ENCODE measurements at regions not wholly inside any gene's neighbourhood (a gene's known extent, or its start where the extent isn't known, plus 50 kb on each side); places are given as distances from the start of the nearest gene placed in this dataset.
A peak's percentile ranks its signal among the peaks of the same experiment; 100 is the strongest.
"Not testable (repeated sequence)": the region's sequence is repeated elsewhere in the genome, so short reads cannot be mapped to it uniquely, and the experiment has no call there.

GRCh38 chr3:61483997-61484396, 77.4 kb upstream of the PTPRG start:
- no peaks in the 10 kb centered on the region for H3K9me3 ChIP-seq (ENCODE audit: control insufficient read depth in 4 of 4, insufficient read depth in 3 of 4, low read length in 3 of 4)
- TF ChIP-seq, protein P1, sequence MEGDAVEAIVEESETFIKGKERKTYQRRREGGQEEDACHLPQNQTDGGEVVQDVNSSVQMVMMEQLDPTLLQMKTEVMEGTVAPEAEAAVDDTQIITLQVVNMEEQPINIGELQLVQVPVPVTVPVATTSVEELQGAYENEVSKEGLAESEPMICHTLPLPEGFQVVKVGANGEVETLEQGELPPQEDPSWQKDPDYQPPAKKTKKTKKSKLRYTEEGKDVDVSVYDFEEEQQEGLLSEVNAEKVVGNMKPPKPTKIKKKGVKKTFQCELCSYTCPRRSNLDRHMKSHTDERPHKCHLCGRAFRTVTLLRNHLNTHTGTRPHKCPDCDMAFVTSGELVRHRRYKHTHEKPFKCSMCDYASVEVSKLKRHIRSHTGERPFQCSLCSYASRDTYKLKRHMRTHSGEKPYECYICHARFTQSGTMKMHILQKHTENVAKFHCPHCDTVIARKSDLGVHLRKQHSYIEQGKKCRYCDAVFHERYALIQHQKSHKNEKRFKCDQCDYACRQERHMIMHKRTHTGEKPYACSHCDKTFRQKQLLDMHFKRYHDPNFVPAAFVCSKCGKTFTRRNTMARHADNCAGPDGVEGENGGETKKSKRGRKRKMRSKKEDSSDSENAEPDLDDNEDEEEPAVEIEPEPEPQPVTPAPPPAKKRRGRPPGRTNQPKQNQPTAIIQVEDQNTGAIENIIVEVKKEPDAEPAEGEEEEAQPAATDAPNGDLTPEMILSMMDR (IDR thresholded peaks at IDR 0.05; ENCODE audit: control extremely low read depth, extremely low read depth), result no peak
- no peak overlapping the region for H3K27ac ChIP-seq (ENCODE audit: low read depth in 1 of 2, low read length in 1 of 2)
- DNase-seq (no peak), ATAC-seq (ENCODE audit: insufficient read depth, low FRiP score) (no peak)
- WGBS, 2 donors, result 80 to 85% methylated on average over 4 of the region's 4 CpGs
- H3K4me1 ChIP-seq (ENCODE audit: control insufficient read depth in 5 of 5, insufficient read depth in 5 of 5, low read length in 5 of 5), result no peaks in the 10 kb centered on the region
- H3K27me3 ChIP-seq (ENCODE audit: control insufficient read depth in 3 of 3, insufficient read depth in 3 of 3, low read length in 2 of 3), result no peaks in the 10 kb centered on the region
- H3K4me3 ChIP-seq, result no peak overlapping the region
- no peaks in the 10 kb centered on the region for H3K36me3 ChIP-seq (ENCODE audit: control insufficient read depth in 4 of 4, insufficient read depth in 4 of 4, low read length in 4 of 4)
- no peak overlapping the region for H3K9ac ChIP-seq (ENCODE audit: insufficient read depth in 1 of 2, low read length in 2 of 2)

DNA sequence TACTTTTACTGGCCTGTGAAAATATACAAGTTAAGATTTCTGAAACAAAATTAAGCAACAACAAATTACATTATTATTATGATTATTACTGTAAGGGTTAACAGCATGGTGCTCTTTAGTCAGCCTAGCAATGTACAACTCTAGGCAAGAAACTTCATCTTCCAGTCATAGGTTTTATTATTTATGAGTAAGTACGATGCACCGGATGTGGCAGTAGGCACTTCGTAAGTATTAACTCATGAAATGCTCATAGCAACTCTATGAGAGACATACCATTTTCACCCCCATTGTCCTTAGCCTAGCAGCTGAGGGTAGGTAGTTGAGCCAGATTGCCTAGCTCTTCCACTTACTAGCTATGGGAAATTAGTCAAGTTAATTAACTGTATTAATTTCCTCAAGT, 68.0 kb upstream of the PTPRG start:
- DNase-seq (no peak), ATAC-seq (ENCODE audit: insufficient read depth, low FRiP score) (no peak)
- Histone ChIP-seq H3K27ac (ENCODE audit: low read depth in 1 of 2, low read length in 1 of 2) (no peak overlapping the region), H3K36me3 (ENCODE audit: control insufficient read depth in 4 of 4, insufficient read depth in 4 of 4, low read length in 4 of 4) (no peaks in the 10 kb centered on the region), H3K4me1 (ENCODE audit: control insufficient read depth in 5 of 5, insufficient read depth in 5 of 5, low read length in 5 of 5) (peaks cover 0 to 8% (median 0%) of the 10 kb centered on the region in 5 donors), H3K9me3 (ENCODE audit: control insufficient read depth in 4 of 4, insufficient read depth in 3 of 4, low read length in 3 of 4) (no peaks in the 10 kb centered on the region), H3K9ac (ENCODE audit: insufficient read depth in 1 of 2, low read length in 2 of 2) (no peak overlapping the region), H3K27me3 (ENCODE audit: control insufficient read depth in 3 of 3, insufficient read depth in 3 of 3, low read length in 2 of 3) (no peaks in the 10 kb centered on the region), H3K4me3 (no peak overlapping the region)
- TF ChIP-seq, protein P1 (IDR thresholded peaks at IDR 0.05; ENCODE audit: control extremely low read depth, extremely low read depth), result no peak
- WGBS, 2 donors, result 86 to 92% methylated on average over 3 of the region's 3 CpGs

DNA sequence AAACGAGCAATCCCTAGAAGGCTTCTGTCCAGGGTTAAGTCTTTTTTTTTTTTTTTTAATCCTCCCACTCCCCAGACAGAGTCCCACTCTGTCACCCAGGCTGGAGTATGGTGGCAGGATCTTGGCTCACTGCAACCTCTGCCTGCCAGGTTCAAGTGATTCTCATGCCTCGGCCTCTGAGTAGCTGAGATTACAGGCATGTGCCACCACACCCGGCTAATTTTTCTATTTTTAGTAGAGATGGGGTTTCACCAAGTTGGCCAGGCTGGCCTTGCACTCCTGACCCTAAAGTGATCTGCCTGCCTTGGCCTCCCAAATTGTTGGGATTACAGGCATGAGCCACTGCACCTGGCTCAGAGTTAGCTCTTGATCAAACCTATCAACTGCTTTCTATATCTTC, 67.1 kb upstream of the PTPRG start:
- not testable (repeated sequence) for H3K36me3 ChIP-seq (ENCODE audit: control insufficient read depth in 4 of 4, insufficient read depth in 4 of 4, low read length in 4 of 4); DNase-seq; H3K9me3 ChIP-seq (ENCODE audit: control insufficient read depth in 4 of 4, insufficient read depth in 3 of 4, low read length in 3 of 4); ATAC-seq (ENCODE audit: insufficient read depth, low FRiP score); H3K27me3 ChIP-seq (ENCODE audit: control insufficient read depth in 3 of 3, insufficient read depth in 3 of 3, low read length in 2 of 3); H3K4me3 ChIP-seq; H3K4me1 ChIP-seq (ENCODE audit: control insufficient read depth in 5 of 5, insufficient read depth in 5 of 5, low read length in 5 of 5); H3K9ac ChIP-seq (ENCODE audit: insufficient read depth in 1 of 2, low read length in 2 of 2)
- H3K27ac ChIP-seq (ENCODE audit: low read depth in 1 of 2, low read length in 1 of 2), result peak overlapping the region in 1 of 2 donors; percentile 36
- WGBS, 2 donors, result 73 to 82% methylated on average over 3 of the region's 3 CpGs

- Histone ChIP-seq H3K36me3 (ENCODE audit: control insufficient read depth in 4 of 4, insufficient read depth in 4 of 4, low read length in 4 of 4) (no peaks in the 10 kb centered on the region), H3K4me1 (ENCODE audit: control insufficient read depth in 5 of 5, insufficient read depth in 5 of 5, low read length in 5 of 5) (peaks cover 0 to 8% (median 0%) of the 10 kb centered on the region in 5 donors), H3K27me3 (ENCODE audit: control insufficient read depth in 3 of 3, insufficient read depth in 3 of 3, low read length in 2 of 3) (no peaks in the 10 kb centered on the region), H3K9me3 (ENCODE audit: control insufficient read depth in 4 of 4, insufficient read depth in 3 of 4, low read length in 3 of 4) (peaks cover 0 to 2% (median 0%) of the 10 kb centered on the region in 4 donors), H3K27ac (ENCODE audit: low read depth in 1 of 2, low read length in 1 of 2) (no peak overlapping the region), H3K9ac (ENCODE audit: insufficient read depth in 1 of 2, low read length in 2 of 2) (no peak overlapping the region), H3K4me3 (no peak overlapping the region)
- ATAC-seq (ENCODE audit: insufficient read depth, low FRiP score) (no peak), DNase-seq (no peak)
- WGBS, 2 donors, result 93 to 94% methylated on average over 2 of the region's 2 CpGs
- TF ChIP-seq, protein P1 (IDR thresholded peaks at IDR 0.05; ENCODE audit: control extremely low read depth, extremely low read depth), result no peak
Measured at GRCh38 chr3:61497463-61497862, 63.9 kb upstream of the PTPRG start.

Data from lung (tissue), 11 donors.